Stimulated activated CD4-positive, alpha-beta T cell treated with anti-CD3 and anti-CD28 coated beads, Interleukin-1b, Interleukin-23, amount 100 ng/mL, for 1 hour (primary cell): ENCODE measurements at regions not wholly inside any gene's neighbourhood (a gene's known extent, or its start where the extent isn't known, plus 50 kb on each side); places are given as distances from the start of the nearest gene placed in this dataset.

ENCODE experiments used
- DNase-seq, 2 donors: peaks; one replicate each; pipeline ENCODE4 v3.0.0-alpha.2; 2020; ENCODE audit warnings: low read depth in 2 of 2

DNA sequence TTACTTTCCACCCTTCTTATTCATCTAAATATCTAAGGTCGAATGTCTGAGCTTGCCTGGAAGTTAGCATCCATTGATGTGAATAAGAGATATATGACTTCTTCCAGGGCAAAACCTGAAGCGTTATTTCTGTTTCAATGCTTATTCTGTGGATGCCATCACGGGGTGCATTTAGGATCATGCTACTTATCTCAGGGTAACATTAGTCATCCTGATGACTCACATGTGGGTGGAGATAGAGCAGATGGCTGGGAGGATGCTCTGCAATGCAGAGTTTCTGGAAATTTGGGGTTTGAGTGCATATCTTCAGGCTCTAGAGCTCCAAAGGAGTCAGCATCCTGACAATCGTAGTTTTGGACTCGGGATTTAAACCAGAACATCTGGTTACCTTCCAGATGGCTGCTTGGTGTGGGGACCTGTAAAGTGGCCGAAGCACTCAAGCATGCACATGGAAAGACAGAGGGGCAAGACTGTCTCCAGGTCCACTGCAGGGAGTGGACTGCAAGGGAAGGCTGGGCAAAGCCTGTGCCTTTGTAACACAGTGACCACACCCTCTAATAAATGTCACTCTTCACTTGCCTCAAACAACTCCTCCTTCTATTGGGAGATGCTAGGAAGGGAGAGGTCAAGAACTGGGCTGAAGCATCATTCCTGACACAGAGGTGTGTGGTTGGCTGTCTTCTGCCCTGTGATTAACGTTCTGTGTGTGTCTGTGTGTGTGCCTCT lies 175.2 kb upstream of the SALL1 start:
- no peak for DNase-seq

DNA sequence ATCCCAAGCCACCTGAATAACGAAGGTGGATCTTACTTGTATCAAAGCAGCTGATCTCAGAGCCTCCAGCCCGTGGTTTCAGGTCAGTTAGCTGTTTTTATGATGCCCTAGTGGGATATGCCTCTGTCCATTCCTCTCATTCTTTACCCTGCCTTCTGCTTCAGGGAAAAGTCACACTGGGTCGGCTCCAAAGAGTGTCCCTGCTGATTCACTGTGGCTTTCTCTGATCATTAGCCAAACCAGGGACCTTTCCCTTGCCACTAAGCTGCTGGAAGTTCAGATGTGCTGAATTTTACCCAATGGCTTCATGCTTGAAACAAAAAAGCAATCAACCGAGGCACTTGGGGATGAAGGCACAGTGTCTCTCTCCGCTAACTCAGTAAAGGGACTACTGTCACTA lies 170.2 kb upstream of the SALL1 start:
- no peak for DNase-seq

DNA sequence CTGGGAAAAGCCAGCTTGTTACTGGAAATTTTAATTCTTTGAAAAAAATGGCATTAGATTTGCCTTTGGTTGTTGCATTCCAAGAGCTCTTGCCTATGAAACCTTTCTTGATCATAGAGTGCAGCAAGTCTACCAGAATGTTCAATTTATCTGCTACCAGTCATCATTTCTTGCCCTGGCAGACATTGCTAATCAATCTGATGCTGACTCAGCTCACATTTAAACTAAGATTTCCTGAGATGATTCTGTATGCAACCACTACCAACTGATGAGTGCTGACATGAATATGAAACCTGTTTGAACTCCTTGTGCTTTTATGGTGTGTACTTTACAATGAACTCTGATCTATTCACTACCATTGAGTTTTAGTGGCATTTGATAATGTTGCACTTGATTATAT lies 166.5 kb upstream of the SALL1 start:
- DNase-seq, result no peak

DNA sequence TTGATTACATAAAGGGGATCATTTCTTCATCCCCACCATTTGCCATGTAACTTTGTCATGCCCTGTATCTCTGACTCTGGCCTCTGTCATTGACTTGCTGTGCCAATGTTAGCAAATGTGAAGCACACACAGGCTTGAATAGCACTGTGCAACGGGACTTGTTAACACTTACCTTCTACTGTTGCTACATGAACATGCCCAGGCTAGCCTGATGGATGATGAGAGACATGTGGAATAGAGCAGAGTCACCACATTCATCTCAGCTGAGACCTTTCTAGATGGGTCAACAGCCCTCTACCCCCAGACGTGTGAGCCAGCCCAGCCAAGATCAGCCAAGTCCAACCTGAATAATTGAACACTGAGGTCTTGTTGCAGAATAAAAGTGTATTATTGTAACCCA lies 162.1 kb upstream of the SALL1 start:
- no peak for DNase-seq

DNA sequence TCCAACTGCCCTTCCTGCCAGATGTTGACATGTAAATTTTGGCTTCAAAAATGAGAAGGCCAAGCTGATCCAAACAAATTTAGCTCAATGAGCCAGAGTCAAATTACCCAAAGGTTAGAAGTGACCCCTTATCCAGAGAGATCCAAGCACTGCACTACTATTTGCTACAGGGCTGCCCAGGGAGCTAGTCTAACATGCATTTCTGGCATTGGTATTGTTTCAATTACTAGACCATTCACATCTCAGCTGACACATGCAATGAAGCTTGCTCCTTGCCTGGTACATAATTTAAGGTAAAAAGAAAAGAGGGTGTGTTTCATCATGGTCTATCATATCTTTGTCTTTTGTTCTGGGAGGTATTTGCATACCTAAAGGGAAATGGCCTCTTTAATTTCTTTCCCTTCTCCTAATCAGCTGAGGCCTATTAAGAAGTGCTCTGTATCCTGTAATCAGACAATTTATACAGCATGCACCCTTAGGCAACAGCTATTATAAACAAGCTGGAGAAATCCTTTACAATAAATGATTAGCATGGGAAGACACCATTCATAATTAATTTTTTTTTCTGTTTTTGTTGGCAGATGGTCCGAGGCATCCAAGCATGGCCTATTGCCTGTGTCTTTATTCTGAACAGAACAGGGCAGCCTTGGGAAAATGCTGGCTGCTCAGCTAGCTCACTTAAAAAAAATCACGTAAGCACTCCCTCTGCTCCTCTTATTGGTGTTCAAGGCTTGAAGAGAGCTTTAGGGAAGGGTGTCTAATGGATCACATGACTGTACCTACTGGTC lies 161.5 kb upstream of the SALL1 start:
- DNase-seq, result no peak

DNA sequence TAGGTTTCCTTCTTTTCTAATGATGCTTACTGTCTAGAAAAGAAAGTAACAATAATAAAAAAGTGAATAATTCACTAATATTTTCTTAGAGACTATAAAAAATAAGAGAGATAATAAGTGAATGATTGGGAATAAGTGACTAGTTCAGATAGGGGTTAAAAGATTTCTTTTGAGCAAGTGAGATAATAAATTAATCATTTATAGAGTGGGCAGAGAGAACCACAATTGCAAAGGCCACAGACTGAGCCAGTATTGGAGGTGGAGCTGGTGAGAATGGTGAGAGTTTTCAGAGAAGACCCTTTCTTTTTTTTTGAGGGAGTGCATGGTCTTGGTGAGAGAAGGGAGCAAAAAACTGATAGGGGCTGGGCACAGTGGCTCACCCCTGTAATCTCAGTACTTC lies 159.1 kb upstream of the SALL1 start:
- no peak for DNase-seq

DNA sequence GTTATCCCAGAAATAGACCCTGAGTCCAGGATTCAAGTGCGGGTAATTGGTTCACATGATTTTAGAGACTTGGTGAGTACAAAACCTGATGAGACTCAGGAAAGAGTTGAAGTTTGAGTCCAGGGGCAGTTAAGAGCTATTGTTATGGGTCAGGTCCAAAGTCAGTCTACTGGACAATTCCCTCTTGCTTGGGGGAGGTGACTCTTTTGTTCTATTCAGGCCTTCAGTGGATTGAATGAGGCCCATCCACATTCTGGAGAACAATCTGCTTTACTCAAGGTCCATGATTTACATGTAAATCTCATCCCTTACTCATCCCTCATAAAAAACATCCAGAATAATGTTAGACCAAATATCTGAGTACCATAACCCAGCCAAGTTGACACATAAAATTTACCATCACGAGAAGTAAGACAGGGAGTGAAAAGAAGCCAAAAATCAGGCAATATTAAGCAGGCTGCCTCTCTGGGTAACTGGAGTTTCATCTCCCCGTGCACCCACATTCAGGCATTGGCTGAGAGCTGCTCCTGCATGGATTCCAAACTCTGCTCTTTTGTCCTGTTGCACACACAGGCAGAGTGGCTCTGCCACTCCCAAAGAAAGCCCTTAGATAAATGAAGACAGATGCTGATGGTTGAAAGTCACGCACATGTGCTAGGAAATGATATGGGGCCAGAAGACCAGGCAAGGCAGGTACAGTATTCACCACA lies 156.0 kb upstream of the SALL1 start:
- no peak for DNase-seq

DNA sequence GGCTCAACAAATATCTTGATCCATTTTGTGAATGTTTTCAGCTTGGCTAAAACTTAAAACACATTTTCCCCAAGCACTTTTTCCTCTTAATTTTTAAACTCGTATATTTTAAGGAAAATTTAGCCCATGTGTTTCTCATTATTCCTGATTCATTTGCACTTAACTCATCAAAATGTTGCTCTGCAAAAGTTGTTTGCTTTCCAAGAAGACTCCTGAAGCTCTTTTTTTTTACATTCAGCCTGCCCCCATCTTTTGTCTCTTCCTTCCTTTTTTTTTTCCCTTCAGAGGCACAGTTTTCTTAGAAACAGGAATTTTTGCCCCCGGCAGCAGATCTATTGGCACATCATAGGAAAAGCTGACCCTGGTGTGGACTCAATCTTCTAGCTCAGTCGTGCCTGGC lies 155.0 kb upstream of the SALL1 start:
- no peak for DNase-seq

DNA sequence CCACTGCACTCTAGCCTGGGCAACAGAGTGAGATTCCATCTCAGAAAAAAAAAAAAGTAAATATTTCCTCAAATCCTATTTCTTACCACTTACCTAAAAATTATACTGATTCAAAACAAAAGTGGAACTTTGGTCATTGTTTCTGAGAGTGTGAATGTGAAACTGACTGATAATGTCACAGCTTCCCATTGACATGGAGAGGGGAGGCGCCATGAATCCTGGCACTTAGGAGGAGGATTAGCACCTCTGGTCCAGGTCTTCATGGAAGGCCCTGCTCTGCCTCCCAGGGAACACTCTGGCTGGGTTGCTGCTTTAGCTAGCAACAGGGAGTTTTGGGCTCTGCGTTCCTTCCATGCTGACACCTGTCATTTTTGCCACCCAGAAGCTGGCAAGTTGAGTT lies 154.3 kb upstream of the SALL1 start:
- DNase-seq, result no peak

DNA sequence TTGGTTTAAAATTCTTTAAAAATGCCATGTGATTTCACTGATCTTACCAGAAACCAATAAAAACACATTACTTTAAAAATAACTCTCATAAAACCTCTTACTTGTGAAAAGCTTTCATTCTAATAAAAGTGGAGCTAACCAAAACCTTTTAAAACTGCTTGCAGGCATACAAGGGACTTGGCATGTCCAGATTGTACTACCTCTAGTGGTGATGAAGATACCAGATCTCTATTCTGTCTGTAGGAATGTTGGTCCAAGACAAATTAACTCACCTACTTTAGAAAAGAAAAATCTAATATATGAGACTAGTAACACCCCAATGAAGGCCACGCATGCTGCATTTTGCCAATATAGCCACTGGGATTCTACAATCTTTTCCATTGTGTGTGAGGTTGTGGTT lies 151.0 kb upstream of the SALL1 start:
- DNase-seq, result no peak

DNA sequence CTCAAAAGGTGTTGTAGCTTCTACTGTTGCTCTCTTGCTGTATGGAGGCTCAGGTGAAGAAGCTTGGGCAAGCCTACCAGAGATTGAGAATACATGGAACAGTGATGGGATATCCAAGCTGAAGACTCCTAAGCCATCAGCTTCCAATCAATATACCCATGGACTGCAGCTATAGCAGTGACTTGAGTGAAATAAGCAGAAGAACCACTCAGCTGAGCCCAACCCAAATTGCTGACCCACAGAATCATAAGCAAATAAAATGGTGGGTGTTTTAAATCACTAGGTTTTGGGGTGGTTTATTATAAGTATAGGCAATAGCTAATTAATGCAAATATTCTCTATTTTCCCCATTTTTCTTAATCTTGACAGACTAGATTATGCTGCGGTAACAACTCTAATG lies 147.7 kb upstream of the SALL1 start:
- DNase-seq, result no peak

DNA sequence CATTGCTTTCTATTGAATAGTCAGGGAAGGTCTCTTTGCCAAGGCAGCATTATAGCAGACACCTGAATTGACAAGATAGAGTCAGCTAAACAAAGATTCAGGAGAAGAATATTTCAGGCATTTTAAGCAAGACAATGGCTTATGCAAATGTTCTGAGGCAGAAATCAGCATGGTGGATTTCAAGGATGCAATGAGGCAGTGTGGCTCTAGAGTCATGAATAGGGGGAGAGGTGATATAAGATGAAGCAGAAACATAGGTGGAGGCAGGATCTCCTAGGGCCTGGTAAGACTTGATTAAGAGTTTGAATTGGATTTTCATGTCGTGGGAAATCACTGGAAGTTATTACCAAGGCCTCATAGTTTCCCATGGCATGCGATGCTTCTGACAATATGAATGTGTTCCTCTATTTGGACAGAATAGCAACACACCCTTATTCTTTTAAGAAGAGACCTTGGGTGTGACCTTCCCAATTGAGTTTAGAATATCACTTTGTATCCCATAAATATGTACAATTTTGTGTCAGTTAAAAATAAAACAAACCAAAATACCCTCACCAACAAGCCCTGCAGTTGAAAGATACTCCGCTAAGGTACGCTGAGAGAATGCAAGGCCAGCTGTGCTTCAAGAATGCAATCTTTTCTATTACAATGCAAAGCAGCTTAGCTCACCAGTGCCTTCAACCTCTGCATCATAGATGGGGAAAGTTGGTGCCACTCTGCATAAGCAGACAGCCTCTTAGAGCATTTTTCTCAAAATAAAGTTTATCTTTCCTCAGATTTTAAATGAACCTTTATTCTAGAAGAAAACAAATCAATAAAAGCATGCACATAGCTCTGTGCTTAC lies 139.6 kb upstream of the SALL1 start:
- DNase-seq, result no peak

DNA sequence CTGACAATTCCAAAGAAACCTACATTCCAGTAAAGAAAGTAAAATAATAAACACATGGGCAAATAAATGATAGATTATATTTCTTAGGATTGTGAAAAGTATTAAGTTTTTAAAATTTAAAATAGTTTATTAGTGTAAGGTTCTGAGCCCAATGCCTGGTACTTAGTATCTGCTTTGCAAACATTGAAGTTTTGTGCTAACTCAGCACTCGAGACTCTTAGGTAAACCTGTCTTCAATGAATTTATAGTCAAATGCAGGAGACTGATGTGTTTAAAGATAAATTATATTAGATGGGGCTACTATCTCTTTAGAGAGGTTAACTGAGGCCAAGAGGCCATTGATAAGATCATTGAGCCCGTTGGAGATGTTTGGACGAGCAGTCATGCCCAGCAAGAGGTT lies 138.3 kb upstream of the SALL1 start:
- DNase-seq, result no peak

DNA sequence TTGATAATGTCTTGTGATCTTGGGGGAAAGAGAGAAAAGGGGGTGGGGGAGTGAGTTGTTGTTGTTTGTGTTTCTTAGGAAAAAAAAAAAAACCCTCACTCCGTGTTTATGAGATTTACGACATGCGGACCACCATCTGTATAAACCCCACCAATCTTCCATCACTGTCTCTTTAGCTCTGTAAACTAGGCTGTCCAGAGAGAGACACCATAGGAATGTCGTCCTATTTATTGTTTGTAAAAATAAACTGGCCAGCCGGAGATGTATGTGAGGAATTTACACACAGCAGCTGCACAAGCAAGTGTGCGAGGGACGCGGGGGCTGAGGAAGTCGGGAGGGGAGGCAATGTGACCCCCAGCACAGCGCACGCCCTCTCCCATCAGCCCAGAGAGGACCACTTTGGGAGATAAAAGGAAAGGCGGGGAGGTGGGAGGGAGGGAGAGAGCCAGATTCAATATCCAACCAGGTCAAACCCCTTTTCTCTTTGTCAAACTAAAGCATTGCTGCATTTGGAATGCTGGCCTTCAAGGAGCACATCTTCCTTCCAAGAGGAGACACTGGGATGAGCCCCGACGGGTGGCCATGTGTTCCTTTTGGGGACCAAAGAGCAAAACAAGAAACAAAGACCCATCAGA lies 136.2 kb upstream of the SALL1 start:
- no peak for DNase-seq

DNA sequence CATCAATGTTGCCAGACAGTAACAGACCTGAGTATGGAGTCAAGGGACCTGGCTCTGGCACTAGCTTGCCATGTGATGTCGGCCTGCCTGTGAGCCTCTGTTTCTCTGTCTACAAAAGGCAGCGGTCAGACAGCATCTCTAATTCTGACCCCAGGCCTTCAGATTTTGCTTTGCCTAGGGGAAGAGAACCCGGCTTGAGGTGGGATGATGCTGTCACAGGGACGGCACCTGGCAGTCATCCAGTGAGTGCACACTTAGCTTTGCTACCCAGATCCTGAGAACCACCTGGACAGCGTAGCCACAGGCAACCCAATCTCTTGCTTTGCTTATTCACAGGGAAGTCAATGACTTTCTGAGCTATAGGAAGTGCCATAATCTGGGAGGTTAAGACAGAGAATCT lies 135.2 kb upstream of the SALL1 start:
- no peak for DNase-seq

DNA sequence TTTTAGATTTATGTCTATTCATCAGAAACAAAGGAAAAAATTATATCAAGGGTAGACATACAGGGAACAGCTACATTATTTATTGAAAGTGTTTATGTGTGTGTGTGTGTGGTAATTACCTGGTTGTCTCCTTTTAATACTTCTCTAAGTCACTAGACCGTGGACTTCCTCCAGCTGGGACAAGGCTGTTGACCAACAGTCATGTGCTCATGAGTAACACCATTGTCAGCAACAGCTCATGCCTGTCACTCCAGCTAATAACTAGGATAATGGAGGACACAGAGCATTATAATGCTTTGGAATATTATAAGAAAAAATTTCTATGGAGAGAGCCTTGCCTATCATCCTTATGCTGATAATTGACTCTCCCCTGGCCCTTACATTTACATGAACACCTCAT lies 125.3 kb upstream of the SALL1 start:
- no peak for DNase-seq

DNA sequence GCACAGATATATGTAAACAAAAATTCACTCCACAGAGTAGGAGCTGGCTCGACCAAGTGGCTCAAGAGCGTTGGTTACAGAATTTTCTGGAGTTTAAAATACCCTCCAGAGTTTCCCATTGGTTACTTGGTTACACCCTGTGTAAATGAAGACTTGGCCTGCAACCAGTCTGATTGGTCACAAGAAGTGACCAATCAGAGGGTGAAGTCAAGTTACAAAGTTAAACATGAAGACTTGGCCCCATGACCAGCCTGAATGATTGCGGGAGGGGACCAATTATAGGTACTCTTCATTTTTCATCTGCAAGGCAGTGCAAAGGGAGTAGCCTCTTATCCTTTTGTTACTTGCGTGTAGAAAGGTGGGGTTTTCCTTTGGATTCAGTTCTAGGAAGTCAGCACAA lies 121.3 kb upstream of the SALL1 start:
- no peak for DNase-seq

DNA sequence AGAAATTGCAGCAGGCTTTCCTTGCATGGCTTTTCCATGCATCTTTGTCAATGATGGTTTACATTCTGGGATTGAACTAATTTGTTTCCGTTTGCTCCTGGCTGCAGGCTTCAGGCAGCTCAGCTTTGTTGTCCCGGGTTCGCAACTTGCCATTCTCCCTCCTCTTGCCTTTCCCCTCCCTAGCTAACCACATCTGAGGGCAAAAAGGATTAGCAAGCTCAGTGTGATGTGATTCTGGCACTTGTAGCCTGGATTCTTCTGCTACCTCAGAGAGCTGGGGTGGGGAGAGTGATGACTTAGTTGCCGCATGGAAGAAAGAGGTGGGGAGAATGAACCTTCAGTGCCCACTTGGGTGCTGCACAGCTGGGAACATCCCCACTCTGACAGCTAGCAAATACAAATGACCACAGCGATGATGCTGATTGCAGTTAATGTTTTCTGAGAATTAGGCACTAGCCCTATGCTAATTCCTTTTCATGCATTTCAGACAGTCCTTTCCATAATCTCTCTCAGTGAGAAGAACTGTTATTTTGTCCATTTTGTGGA lies 120.2 kb upstream of the SALL1 start:
- no peak for DNase-seq

DNA sequence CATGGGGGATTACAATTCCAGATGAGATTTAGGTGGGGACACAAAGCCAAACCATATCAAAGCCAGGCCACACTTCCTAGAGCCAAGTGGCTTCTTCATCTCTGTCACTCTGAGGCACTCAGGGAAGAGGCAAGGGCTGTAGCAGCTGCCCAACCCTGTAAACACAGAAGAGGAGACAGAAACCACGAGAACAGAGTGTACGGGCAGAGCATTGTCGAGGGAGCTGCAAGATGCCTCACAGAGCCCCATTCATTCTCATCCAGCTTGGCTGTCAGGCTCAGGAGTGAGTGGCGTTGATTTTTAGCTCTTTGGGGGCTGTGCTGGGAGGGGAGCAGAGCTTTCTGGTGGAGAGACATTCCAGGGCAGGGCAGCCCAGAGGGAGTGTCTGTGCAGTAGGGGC lies 117.2 kb upstream of the SALL1 start:
- no peak for DNase-seq

DNA sequence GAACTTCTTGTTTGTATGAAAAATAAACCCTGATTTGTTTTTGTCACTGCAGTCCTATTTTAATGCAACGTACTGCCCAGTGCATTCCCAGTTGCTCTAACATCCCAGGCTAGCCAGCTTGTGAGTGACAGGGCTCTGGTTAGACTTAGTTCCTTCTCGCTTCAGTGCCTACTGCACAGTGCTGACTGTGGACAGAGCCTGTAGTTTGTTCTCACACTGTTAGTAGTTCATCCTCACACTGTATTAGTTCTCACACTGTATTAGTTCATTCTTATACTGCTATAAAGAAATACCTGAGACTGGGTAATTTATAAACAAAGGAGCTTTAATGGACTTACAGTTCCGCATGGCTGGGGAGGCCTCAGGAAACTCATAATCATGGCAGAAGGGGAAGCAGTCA lies 116.6 kb upstream of the SALL1 start:
- no peak for DNase-seq

DNA sequence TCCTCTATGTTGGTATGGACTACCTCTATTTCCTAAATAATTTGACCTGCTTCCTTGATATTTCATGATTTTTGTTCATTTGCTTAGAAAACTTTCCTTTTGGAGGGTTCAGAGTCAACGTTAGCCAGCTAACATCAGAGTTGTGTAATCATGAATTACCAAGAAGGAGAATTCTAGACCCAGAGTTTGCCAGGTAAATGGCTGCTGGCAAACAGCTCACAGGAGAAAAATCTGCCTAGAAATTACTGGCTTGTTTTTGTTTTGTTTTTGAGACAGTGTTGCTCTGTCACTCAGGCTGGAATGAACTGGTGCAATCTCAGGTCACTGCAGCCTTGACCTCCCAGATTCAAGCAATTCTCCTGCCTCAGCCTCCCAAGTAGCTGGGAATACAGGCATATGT lies 111.4 kb upstream of the SALL1 start:
- no peak for DNase-seq
